GM19238 (cell line): ENCODE measurements at regions not wholly inside any gene's neighbourhood (a gene's known extent, or its start where the extent isn't known, plus 50 kb on each side); places are given as distances from the start of the nearest gene placed in this dataset.
"Not testable (repeated sequence)": the region's sequence is repeated elsewhere in the genome, so short reads cannot be mapped to it uniquely, and the experiment has no call there.

ENCODE experiments used
- DNase-seq: peaks from one replicate; pipeline ENCODE4 v3.0.0; 2011; ENCODE audit warnings: low spot score; ENCODE audit not compliant: insufficient read length

- no peak for DNase-seq
These were observed 226.5 kb upstream of the FGF13 start for GRCh38 chrX:138938003-138938402.

GRCh38 chrX:138931212-138931611 is 219.7 kb upstream of the FGF13 start:
- DNase-seq, result no peak

- DNase-seq, result no peak
These were observed 219.0 kb upstream of the FGF13 start for GRCh38 chrX:138930583-138930945.

GRCh38 chrX:138929926-138930582 is 218.5 kb upstream of the FGF13 start:
- DNase-seq, result no peak

GRCh38 chrX:138928737-138929459 is 217.4 kb upstream of the FGF13 start:
- DNase-seq, result no peak

GRCh38 chrX:138925330-138925729 is 213.8 kb upstream of the FGF13 start:
- DNase-seq, result no peak

GRCh38 chrX:138923805-138924204 is 212.3 kb upstream of the FGF13 start:
- no peak for DNase-seq

GRCh38 chrX:138921031-138921430 is 209.5 kb upstream of the FGF13 start:
- no peak for DNase-seq

GRCh38 chrX:138917781-138918180 is 206.3 kb upstream of the FGF13 start:
- no peak for DNase-seq

GRCh38 chrX:138914767-138915166 is 203.2 kb upstream of the FGF13 start:
- no peak for DNase-seq

- DNase-seq, result no peak
These were observed 197.1 kb upstream of the FGF13 start for GRCh38 chrX:138908577-138908976.

- DNase-seq, result no peak
These were observed 186.3 kb upstream of the FGF13 start for GRCh38 chrX:138897621-138898492.

- DNase-seq, result no peak
These were observed 179.0 kb upstream of the FGF13 start for GRCh38 chrX:138890491-138890890.

- no peak for DNase-seq
These were observed 177.6 kb upstream of the FGF13 start for GRCh38 chrX:138889149-138889548.

- DNase-seq, result no peak
These were observed 175.3 kb upstream of the FGF13 start for GRCh38 chrX:138886769-138887168.

- DNase-seq, result no peak
These were observed 174.4 kb upstream of the FGF13 start for GRCh38 chrX:138885886-138886285.

- DNase-seq, result not testable (repeated sequence)
These were observed 168.8 kb upstream of the FGF13 start for GRCh38 chrX:138880293-138880692.

GRCh38 chrX:138877746-138878145 is 166.2 kb upstream of the FGF13 start:
- DNase-seq, result no peak

GRCh38 chrX:138875472-138875871 is 164.0 kb upstream of the FGF13 start:
- no peak for DNase-seq

GRCh38 chrX:138874271-138874935 is 162.9 kb upstream of the FGF13 start:
- no peak for DNase-seq

GRCh38 chrX:138873640-138874039 is 162.1 kb upstream of the FGF13 start:
- not testable (repeated sequence) for DNase-seq

- no peak for DNase-seq
These were observed 161.0 kb upstream of the FGF13 start for GRCh38 chrX:138872537-138872936.
